K562 (cell line): ENCODE measurements at regions not wholly inside any gene's neighbourhood (a gene's known extent, or its start where the extent isn't known, plus 50 kb on each side); places are given as distances from the start of the nearest gene placed in this dataset.

ENCODE experiments used
- ATAC-seq: fragments of 200-7000 bp; cut with Tn5 transposase; 3 replicates; pipeline ENCODE4 v1.9.1; 2020; ENCODE audit warnings: moderate library complexity
- BruUV-seq: library from RNA; stranded (reverse); fragments of 400-500 nt; replicated peaks from 2 replicates; lab custom pipeline; 2021; lab: Mats Ljungman, UMichigan
- CTCF ChIA-PET: fragments of 300-600 bp; formaldehyde crosslinking; extraction: SDS; loops from one replicate; lab custom pipeline; 2021; ENCODE audit warnings: low intra/inter-chr PET ratio; lab: Yijun Ruan, JAX
- POLR2A ChIA-PET: fragments of 300-600, 350-650 bp; sonication (Branson Sonifier 250); formaldehyde crosslinking; extraction: SDS; loops from one replicate; lab custom pipeline; 2021; ENCODE audit warnings: antibody characterized with exemption, inconsistent platforms; lab: Yijun Ruan, JAX
- DNase-seq, 4 experiments: peaks; one replicate each; pipeline versions ENCODE4 v3.0.0 to v3.0.0-alpha.2; 2011 to 2018; ENCODE audit warnings: low spot score in 3 of 4, mixed read lengths in 3 of 4; ENCODE audit errors: extremely low read depth in 1 of 4
- FAIRE-seq: peaks from 2 replicates; lab custom pipeline; 2011; peaks lifted over from hg19 to GRCh38; lab: Jason Lieb, UNC
- H2AFZ ChIP-seq: 2 replicates; pipeline ENCODE4 v1.6.0; 2011; ENCODE audit warnings: low read depth, low read length, control low read depth, inconsistent platforms
- H3K27ac ChIP-seq: fragments of 200-600 bp; 3 replicates; pipeline ENCODE4 v1.8.0; 2011; ENCODE audit warnings: low read depth, mild to moderate bottlenecking, control low read depth, inconsistent platforms, low read length, moderate library complexity, mixed read lengths; ENCODE audit errors: extremely low read depth
- H3K27me3 ChIP-seq, 2 experiments: fragments of 300-600 bp in 1 of 2; 2 replicates in 1 of 2; 3 replicates in 1 of 2; pipeline versions ENCODE4 v1.6.0 to v1.8.0; 2011; ENCODE audit warnings: inconsistent platforms in 2 of 2, low read length in 2 of 2, mild to moderate bottlenecking in 1 of 2, mixed read lengths in 1 of 2, moderate library complexity in 1 of 2; ENCODE audit not compliant: control insufficient read depth in 2 of 2, insufficient read depth in 2 of 2
- H3K36me3 ChIP-seq: fragments of 300-600 bp; 3 replicates; pipeline ENCODE4 v1.8.0; 2011; ENCODE audit warnings: mild to moderate bottlenecking, low read length, inconsistent platforms; ENCODE audit not compliant: control insufficient read depth, insufficient read depth
- H3K4me1 ChIP-seq, 2 experiments: fragments of 200-600 bp in 1 of 2; replicated peaks in 1 of 2; 2 replicates in 1 of 2; 3 replicates in 1 of 2; pipeline versions ENCODE4 v1.5.1 to v1.8.0; 2011; ENCODE audit warnings: inconsistent platforms in 2 of 2, low read length in 2 of 2, mild to moderate bottlenecking in 1 of 2, mixed read lengths in 1 of 2, moderate library complexity in 1 of 2; ENCODE audit not compliant: control insufficient read depth in 2 of 2, insufficient read depth in 2 of 2
- H3K4me2 ChIP-seq: 2 replicates; pipeline ENCODE4 v1.6.1; 2011; ENCODE audit warnings: low read length, control low read depth, inconsistent platforms, mixed read lengths; ENCODE audit not compliant: insufficient read depth
- H3K4me3 ChIP-seq: fragments of 200-600 bp; sonication (generic), shearing (Covaris generic); 2 replicates; pipeline ENCODE4 v1.5.1; 2016; ENCODE audit warnings: control low read depth, inconsistent platforms
- H3K79me2 ChIP-seq: fragments of 200-600 bp; 3 replicates; pipeline ENCODE4 v1.8.0; 2011; ENCODE audit warnings: low read length, inconsistent platforms; ENCODE audit not compliant: control insufficient read depth, insufficient read depth
- H3K9ac ChIP-seq, 2 experiments: 2 replicates each; pipeline versions ENCODE4 v1.6.0 to v1.6.1; 2011; ENCODE audit warnings: low read depth in 2 of 2, low read length in 2 of 2, control low read depth in 1 of 2, inconsistent platforms in 1 of 2, mild to moderate bottlenecking in 1 of 2, mixed read lengths in 1 of 2; ENCODE audit not compliant: insufficient read depth in 1 of 2
- H3K9me1 ChIP-seq: one replicate; pipeline ENCODE4 v1.6.0; 2011; ENCODE audit warnings: inconsistent platforms, mild to moderate bottlenecking, low read length, moderate library complexity; ENCODE audit not compliant: control insufficient read depth, insufficient read depth
- H3K9me3 ChIP-seq: replicated peaks from 2 replicates; pipeline ENCODE4 v1.5.1; 2011; ENCODE audit warnings: low read depth, low read length, inconsistent platforms; ENCODE audit not compliant: control insufficient read depth, insufficient read depth
- H4K20me1 ChIP-seq: replicated peaks from 2 replicates; pipeline ENCODE4 v1.6.1; 2011; ENCODE audit warnings: low read length, inconsistent platforms, mixed read lengths; ENCODE audit not compliant: control insufficient read depth, insufficient read depth
- ADNP ChIP-seq: fragments of 200-800 bp; sonication (Bioruptor generic); IDR thresholded peaks from 2 replicates; pipeline ENCODE4 v1.6.1; 2016; ENCODE audit warnings: missing genetic modification characterization, missing compliant biosample characterization
- ETS2 ChIP-seq: IDR thresholded peaks from 2 replicates; pipeline ENCODE4 v1.6.1; 2016; ENCODE audit warnings: borderline replicate concordance, missing genetic modification characterization, mild to moderate bottlenecking, moderate library complexity, missing compliant biosample characterization; ENCODE audit not compliant: poor library complexity, severe bottlenecking
- MAZ ChIP-seq, 2 experiments: fragments of 450-650 bp in 1 of 2; sonication (generic) in 1 of 2; formaldehyde crosslinking; IDR thresholded peaks in 1 of 2; conservative IDR thresholded peaks in 1 of 2; 2 replicates each; pipeline versions ENCODE4 v1.4.0 to v1.5.0; 2020; ENCODE audit warnings: mild to moderate bottlenecking in 1 of 2, missing genetic modification reagents in 1 of 2
- PHF8 ChIP-seq: fragments of 200-600 bp; sonication (generic); IDR thresholded peaks from 2 replicates; pipeline ENCODE4 v1.6.1; 2012; ENCODE audit warnings: mixed run types, mild to moderate bottlenecking, inconsistent platforms, low read length, moderate library complexity, borderline replicate concordance
- PHTF2 ChIP-seq: fragments of 250-450 bp; sonication (Bioruptor Pico); IDR thresholded peaks from 2 replicates; pipeline ENCODE4 v1.5.0; 2021; ENCODE audit warnings: mild to moderate bottlenecking
- PML ChIP-seq: IDR thresholded peaks from 2 replicates; pipeline ENCODE4 v1.6.1; 2012; ENCODE audit warnings: low read length, inconsistent platforms
- RHOXF2B ChIP-seq: fragments of 250-450 bp; sonication (Bioruptor Pico); conservative IDR thresholded peaks from 2 replicates; pipeline ENCODE4 v1.5.1; 2021
- SAFB2 ChIP-seq: fragments of 200-400 bp; formaldehyde crosslinking; IDR thresholded peaks from 2 replicates; pipeline ENCODE4 v1.6.1; 2018; ENCODE audit warnings: borderline replicate concordance, low read length, low read depth, moderate library complexity; ENCODE audit not compliant: severe bottlenecking
- TFAM ChIP-seq: fragments of 250-450 bp; sonication (Bioruptor Pico); conservative IDR thresholded peaks from 2 replicates; pipeline ENCODE4 v1.5.0; 2021; ENCODE audit warnings: mild to moderate bottlenecking, moderate library complexity
- U2AF1 ChIP-seq: fragments of 200-400 bp; formaldehyde crosslinking; optimal IDR thresholded peaks from 2 replicates; pipeline ENCODE3; 2017; ENCODE audit warnings: mild to moderate bottlenecking, low read depth, low read length, moderate library complexity
- XRCC4 ChIP-seq: IDR thresholded peaks from one replicate; pipeline ENCODE4 v1.6.1; 2011; ENCODE audit not compliant: insufficient read depth, insufficient read length; ENCODE audit errors: extremely low read depth
- ZNF12 ChIP-seq: sonication (generic); formaldehyde crosslinking; IDR thresholded peaks from 2 replicates; pipeline ENCODE4 v1.4.0; 2020; ENCODE audit warnings: mild to moderate bottlenecking, missing genetic modification reagents
- ZNF124 ChIP-seq: sonication (generic); formaldehyde crosslinking; IDR thresholded peaks from 2 replicates; pipeline ENCODE4 v1.8.1; 2022; ENCODE audit warnings: missing genetic modification reagents
- ZNF561 ChIP-seq: fragments of 450-650 bp; formaldehyde crosslinking; conservative IDR thresholded peaks from 2 replicates; pipeline ENCODE4 v1.4.0; 2020; ENCODE audit warnings: mild to moderate bottlenecking, moderate library complexity
- WGBS: fragments of 100-300 bp; shearing (Covaris generic); methylation state at CpG from one replicate; pipeline ENCODE4 v1.1.6; 2016; ENCODE audit warnings: low coverage, mixed read lengths; ENCODE audit not compliant: insufficient coverage; ENCODE audit errors: missing lambda C conversion rate; 5-methylcytosine and 5-hydroxymethylcytosine counted together
- in situ Hi-C: fragments of 300-500 bp; cut with MboI; formaldehyde crosslinking; loops from 4 replicates; pipeline ENCODE4 v1.15.0; 2018; ENCODE audit warnings: inconsistent platforms, mixed read lengths
- intact Hi-C: fragments of 100-400 bp; cut with micrococcal nuclease; formaldehyde crosslinking; loops from 2 replicates; pipeline ENCODE4 v1.14.2; 2022
- TF ChIP-seq, protein P1 (sequence below): fragments of 250-450 bp; sonication (Bioruptor Pico); IDR thresholded peaks from 2 replicates; pipeline ENCODE4 v1.5.0; 2021
- TF ChIP-seq, protein P2 (sequence below): sonication (generic); formaldehyde crosslinking; IDR thresholded peaks from 2 replicates; pipeline ENCODE4 v1.8.1; 2023; ENCODE audit warnings: mild to moderate bottlenecking, missing genetic modification reagents

DNA sequence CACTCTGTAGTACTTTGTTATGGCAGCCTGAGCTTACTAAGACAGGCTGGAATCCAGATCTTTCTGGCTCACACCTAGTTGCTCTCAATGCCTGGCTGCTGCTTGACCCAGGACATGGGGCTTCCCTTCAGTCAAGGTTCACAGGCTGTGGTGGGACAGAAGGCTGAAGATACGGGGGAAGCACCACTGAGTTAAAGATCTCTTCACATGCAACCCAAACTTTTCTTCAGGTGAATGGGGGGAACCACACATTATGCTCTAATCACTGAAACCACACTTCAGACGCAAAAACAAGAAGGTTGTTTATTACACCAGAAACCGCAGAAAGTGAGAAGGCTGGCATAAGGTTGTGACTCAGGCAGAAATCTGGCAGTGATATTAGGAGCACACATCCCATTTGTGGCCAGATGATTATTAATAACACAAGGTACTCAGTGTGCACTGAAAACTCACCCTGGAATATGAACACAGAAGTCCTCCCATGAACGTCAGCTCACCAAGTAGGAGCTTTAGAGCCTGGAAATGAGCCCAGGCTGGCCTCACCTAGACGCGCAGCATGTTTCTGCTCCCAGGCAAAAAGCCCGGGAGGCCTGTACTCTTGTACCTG, 230.5 kb upstream of the CHRNA7 start:
- intact Hi-C loops (no loop called here), in situ Hi-C loops (no loop called here)
- FAIRE-seq (no peak), ATAC-seq (no peak), DNase-seq (no peak)
- ChIA-PET POLR2A (no interaction called here), CTCF (no interaction called here)
- H2AFZ ChIP-seq = no peak overlapping the region
- H3K9me3 ChIP-seq = no peaks in the 10 kb centered on the region
- no peak overlapping the region for H3K4me2 ChIP-seq
- no TSS peak for BruUV-seq
- no peaks in the 10 kb centered on the region; a peak in 1 of 5 replicates for H3K27me3 ChIP-seq
- TF ChIP-seq, protein P1, sequence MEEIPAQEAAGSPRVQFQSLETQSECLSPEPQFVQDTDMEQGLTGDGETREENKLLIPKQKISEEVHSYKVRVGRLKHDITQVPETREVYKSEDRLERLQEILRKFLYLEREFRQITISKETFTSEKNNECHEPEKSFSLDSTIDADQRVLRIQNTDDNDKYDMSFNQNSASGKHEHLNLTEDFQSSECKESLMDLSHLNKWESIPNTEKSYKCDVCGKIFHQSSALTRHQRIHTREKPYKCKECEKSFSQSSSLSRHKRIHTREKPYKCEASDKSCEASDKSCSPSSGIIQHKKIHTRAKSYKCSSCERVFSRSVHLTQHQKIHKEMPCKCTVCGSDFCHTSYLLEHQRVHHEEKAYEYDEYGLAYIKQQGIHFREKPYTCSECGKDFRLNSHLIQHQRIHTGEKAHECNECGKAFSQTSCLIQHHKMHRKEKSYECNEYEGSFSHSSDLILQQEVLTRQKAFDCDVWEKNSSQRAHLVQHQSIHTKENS (CRISPR knock-in tag) = no peak
- no peak for TF ChIP-seq U2AF1
- TF ChIP-seq ZNF12 (CRISPR knock-in tag) = no peak
- no peak for TF ChIP-seq ETS2 (tag)
- TF ChIP-seq XRCC4 = no peak
- TF ChIP-seq, protein P2, sequence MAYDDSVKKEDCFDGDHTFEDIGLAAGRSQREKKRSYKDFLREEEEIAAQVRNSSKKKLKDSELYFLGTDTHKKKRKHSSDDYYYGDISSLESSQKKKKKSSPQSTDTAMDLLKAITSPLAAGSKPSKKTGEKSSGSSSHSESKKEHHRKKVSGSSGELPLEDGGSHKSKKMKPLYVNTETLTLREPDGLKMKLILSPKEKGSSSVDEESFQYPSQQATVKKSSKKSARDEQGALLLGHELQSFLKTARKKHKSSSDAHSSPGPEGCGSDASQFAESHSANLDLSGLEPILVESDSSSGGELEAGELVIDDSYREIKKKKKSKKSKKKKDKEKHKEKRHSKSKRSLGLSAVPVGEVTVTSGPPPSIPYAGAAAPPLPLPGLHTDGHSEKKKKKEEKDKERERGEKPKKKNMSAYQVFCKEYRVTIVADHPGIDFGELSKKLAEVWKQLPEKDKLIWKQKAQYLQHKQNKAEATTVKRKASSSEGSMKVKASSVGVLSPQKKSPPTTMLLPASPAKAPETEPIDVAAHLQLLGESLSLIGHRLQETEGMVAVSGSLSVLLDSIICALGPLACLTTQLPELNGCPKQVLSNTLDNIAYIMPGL (CRISPR knock-in tag) = no peak
- no peak for TF ChIP-seq TFAM
- no peak for TF ChIP-seq MAZ (CRISPR knock-in tag; conservative IDR thresholded peaks at IDR 0.05 in 1 of 2, IDR thresholded peaks at IDR 0.05 in 1 of 2)
- no peak for TF ChIP-seq PHTF2 (CRISPR knock-in tag)
- TF ChIP-seq PML = no peak
- no peak for TF ChIP-seq RHOXF2B (CRISPR knock-in tag)
- TF ChIP-seq ADNP (tag) = no peak
- TF ChIP-seq ZNF124 = no peak
- TF ChIP-seq ZNF561 = no peak
- no peak for TF ChIP-seq SAFB2
- no peak for TF ChIP-seq PHF8
- no peaks in the 10 kb centered on the region for H3K9me1 ChIP-seq
- no peak overlapping the region for H3K4me3 ChIP-seq
- no peak overlapping the region for H3K27ac ChIP-seq
- H3K9ac ChIP-seq = no peak overlapping the region
- no peaks in the 10 kb centered on the region for H3K79me2 ChIP-seq
- H4K20me1 ChIP-seq = no peaks in the 10 kb centered on the region
- H3K4me1 ChIP-seq = no peaks in the 10 kb centered on the region
- WGBS = 2% methylated on average over 7 of the region's 7 CpGs
- H3K36me3 ChIP-seq = no peaks in the 10 kb centered on the region
